ENCODE measurements at regions not wholly inside any gene's neighbourhood (a gene's known extent, or its start where the extent isn't known, plus 50 kb on each side); places are given as distances from the start of the nearest gene placed in this dataset.

DNA sequence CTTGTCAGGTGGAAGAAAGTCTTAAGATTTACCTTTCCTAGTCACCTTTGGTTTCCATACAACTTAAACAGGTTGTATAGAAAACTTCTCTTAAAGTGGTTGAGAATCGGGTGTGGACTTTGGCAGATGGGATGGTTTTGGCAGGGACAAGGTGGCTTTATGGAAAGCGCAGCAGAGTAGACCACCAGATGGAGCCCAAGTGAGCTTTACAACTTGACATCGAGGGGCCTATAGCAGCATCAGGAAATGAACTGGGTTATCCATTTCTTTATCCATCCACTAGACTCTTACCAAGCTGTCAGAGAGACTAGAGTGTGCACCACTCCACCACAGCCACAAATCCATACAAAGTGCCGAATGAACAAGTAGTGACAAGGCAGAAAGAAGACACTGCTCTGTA, 85.3 kb upstream of the MBNL1 start:
- Histone ChIP-seq H3K9me3 (no peaks in the 10 kb centered on the region), H3K27me3 (no peaks in the 10 kb centered on the region), H3K27ac (no peak overlapping the region), H3K4me1 (ENCODE audit: control insufficient read depth in 1 of 2, insufficient read depth in 1 of 2, low read depth in 1 of 2, low read length in 1 of 2) (no peaks in the 10 kb centered on the region), H3K36me3 (no peaks in the 10 kb centered on the region), H3K4me3 (ENCODE audit: low read depth in 1 of 2, low read length in 1 of 2) (no peak overlapping the region)
- TF ChIP-seq, protein P1, sequence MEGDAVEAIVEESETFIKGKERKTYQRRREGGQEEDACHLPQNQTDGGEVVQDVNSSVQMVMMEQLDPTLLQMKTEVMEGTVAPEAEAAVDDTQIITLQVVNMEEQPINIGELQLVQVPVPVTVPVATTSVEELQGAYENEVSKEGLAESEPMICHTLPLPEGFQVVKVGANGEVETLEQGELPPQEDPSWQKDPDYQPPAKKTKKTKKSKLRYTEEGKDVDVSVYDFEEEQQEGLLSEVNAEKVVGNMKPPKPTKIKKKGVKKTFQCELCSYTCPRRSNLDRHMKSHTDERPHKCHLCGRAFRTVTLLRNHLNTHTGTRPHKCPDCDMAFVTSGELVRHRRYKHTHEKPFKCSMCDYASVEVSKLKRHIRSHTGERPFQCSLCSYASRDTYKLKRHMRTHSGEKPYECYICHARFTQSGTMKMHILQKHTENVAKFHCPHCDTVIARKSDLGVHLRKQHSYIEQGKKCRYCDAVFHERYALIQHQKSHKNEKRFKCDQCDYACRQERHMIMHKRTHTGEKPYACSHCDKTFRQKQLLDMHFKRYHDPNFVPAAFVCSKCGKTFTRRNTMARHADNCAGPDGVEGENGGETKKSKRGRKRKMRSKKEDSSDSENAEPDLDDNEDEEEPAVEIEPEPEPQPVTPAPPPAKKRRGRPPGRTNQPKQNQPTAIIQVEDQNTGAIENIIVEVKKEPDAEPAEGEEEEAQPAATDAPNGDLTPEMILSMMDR (IDR thresholded peaks at IDR 0.05): no peak

GRCh38 chr3:152184971-152185686, 83.6 kb upstream of the MBNL1 start:
- Histone ChIP-seq H3K27ac (no peak overlapping the region), H3K4me3 (ENCODE audit: low read depth in 1 of 2, low read length in 1 of 2) (no peak overlapping the region), H3K36me3 (no peaks in the 10 kb centered on the region), H3K4me1 (ENCODE audit: control insufficient read depth in 1 of 2, insufficient read depth in 1 of 2, low read depth in 1 of 2, low read length in 1 of 2) (no peaks in the 10 kb centered on the region), H3K27me3 (no peaks in the 10 kb centered on the region), H3K9me3 (no peaks in the 10 kb centered on the region)
- TF ChIP-seq, protein P1 (IDR thresholded peaks at IDR 0.05): no peak

- Histone ChIP-seq H3K36me3 (no peaks in the 10 kb centered on the region), H3K9me3 (no peaks in the 10 kb centered on the region), H3K27ac (no peak overlapping the region), H3K27me3 (no peaks in the 10 kb centered on the region), H3K4me3 (ENCODE audit: low read depth in 1 of 2, low read length in 1 of 2) (no peak overlapping the region), H3K4me1 (ENCODE audit: control insufficient read depth in 1 of 2, insufficient read depth in 1 of 2, low read depth in 1 of 2, low read length in 1 of 2) (no peaks in the 10 kb centered on the region)
- TF ChIP-seq, protein P1 (IDR thresholded peaks at IDR 0.05): no peak
These were observed 82.7 kb upstream of the MBNL1 start for GRCh38 chr3:152185891-152186630.

DNA sequence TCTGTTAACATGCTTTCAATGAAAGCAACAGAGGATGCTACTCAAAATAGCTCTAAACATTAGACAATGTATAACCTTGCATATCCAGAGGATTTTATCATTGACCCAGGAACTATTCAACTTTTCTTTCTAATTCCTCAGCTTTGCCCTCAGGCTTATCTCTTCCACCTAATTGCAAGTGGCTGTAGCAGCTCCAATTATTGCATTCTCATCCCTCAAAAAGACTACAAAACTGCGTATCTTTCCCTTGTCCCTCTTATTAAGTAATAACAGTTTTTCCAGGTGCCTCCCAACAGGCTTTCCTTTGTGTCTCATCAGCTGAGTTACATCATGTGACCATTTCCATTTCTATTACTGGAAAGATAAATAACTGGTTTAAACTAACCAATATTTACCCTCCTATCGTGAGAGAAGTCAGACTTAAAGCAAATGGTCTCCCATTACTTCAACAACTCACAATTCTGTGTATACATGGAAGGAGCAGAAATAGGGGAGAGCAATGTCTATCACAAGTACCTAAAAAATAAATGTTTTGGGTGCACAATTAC, 78.0 kb upstream of the MBNL1 start:
- no peak overlapping the region for H3K27ac ChIP-seq
- TF ChIP-seq, protein P1 (IDR thresholded peaks at IDR 0.05): no peak
- H3K36me3 ChIP-seq: no peaks in the 10 kb centered on the region
- H3K4me3 ChIP-seq (ENCODE audit: low read depth in 1 of 2, low read length in 1 of 2): no peak overlapping the region
- H3K4me1 ChIP-seq (ENCODE audit: control insufficient read depth in 1 of 2, insufficient read depth in 1 of 2, low read depth in 1 of 2, low read length in 1 of 2): peaks cover 28 to 33% of the 10 kb centered on the region in 2 experiments
- H3K9me3 ChIP-seq: no peaks in the 10 kb centered on the region
- no peaks in the 10 kb centered on the region for H3K27me3 ChIP-seq

DNA sequence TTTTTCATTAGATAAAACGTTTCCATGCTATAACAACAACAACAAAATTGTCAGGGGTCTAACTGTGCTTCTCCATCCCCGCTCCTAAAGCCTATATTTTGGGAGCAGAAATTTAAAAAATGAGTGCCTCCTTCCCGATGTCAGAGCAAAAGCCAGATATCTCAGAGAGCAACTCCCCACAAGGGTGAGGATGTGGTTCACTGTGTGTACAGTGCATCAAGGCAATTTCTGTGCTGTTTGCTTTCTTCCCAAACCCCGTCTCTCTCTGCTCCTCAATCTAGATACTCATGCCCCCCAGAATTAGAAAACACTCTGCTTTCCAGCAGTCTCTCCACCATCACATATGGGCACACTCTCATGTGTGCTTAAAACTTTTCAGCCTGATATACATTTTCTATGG, 76.7 kb upstream of the MBNL1 start:
- Histone ChIP-seq H3K4me1 (ENCODE audit: control insufficient read depth in 1 of 2, insufficient read depth in 1 of 2, low read depth in 1 of 2, low read length in 1 of 2) (peaks cover 38 to 47% of the 10 kb centered on the region in 2 experiments), H3K27me3 (no peaks in the 10 kb centered on the region), H3K4me3 (ENCODE audit: low read depth in 1 of 2, low read length in 1 of 2) (no peak overlapping the region), H3K27ac (peak overlapping the region; percentile 38), H3K36me3 (no peaks in the 10 kb centered on the region), H3K9me3 (no peaks in the 10 kb centered on the region)
- TF ChIP-seq, protein P1 (IDR thresholded peaks at IDR 0.05): no peak

Measured in neutrophil (primary cell).